Stimulated activated CD4-positive, alpha-beta T cell treated with anti-CD3 and anti-CD28 coated beads, Interleukin-12 subunit alpha, Interleukin-12 subunit beta, amount 100 ng/mL, for 24 hours (primary cell): ENCODE measurements at regions not wholly inside any gene's neighbourhood (a gene's known extent, or its start where the extent isn't known, plus 50 kb on each side); places are given as distances from the start of the nearest gene placed in this dataset.
A peak's percentile ranks its signal among the peaks of the same experiment; 100 is the strongest.

ENCODE experiments used
- DNase-seq, 2 experiments: peaks; one replicate each; pipeline ENCODE4 v3.0.0-alpha.2; 2020; ENCODE audit warnings: low read depth in 2 of 2

DNA sequence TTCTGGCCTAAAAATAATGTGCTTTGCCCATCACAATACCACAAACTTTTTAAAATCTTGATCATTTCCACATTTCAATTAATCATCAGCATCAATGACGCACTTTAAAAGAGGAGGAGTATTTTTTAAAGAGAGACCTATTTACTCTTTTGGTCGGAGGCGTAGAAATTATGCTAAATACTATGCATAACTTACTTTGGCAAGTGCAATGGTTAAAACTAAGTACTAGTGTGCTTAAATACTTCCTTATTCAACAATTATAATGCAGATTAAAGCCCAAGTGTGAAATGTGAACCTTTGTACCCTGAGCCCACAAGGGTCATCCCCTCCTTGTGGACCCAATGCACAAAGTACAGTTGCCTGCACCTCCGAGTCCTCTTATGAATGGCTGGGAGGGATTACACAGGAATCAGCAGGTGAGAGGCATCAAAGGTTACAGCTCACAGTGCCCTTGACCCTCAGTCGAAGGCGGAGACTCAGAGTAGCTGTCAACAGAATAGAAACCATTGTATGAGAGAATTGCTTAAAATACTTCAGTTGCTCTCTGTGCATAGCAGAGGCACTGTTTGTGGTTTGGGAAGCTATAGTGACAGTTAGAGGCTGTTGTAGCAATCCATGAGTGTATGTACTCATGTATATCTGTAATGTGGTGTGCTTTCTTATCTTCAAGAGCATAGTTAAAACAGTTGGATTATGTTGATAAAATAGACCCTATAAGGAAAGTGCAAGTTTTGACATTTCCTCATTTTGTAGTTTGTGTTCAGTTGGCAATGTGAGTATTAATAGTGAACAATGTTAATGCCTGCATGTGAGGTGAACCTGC is 151.7 kb upstream of the ITGA4 start:
- DNase-seq = no peak

DNA sequence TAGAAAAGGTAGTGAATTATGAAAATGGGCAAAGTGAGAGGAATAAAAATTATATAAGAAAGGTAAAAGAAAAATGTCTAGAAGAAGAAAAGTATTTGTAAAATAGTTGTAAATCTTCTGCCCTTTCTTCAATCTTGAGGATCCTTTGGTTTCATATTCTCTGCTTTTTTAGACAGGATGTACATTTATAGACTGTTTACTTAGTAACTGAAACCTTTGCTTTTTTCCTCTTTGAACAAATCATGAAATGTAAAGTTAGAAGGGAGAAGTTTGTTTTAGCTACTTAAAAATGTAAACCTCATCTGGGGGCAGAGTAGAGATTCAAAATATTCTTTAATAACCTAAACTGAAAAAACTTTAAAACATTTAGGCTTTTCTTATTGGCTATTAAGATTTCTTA is 150.4 kb upstream of the ITGA4 start:
- no peak for DNase-seq

DNA sequence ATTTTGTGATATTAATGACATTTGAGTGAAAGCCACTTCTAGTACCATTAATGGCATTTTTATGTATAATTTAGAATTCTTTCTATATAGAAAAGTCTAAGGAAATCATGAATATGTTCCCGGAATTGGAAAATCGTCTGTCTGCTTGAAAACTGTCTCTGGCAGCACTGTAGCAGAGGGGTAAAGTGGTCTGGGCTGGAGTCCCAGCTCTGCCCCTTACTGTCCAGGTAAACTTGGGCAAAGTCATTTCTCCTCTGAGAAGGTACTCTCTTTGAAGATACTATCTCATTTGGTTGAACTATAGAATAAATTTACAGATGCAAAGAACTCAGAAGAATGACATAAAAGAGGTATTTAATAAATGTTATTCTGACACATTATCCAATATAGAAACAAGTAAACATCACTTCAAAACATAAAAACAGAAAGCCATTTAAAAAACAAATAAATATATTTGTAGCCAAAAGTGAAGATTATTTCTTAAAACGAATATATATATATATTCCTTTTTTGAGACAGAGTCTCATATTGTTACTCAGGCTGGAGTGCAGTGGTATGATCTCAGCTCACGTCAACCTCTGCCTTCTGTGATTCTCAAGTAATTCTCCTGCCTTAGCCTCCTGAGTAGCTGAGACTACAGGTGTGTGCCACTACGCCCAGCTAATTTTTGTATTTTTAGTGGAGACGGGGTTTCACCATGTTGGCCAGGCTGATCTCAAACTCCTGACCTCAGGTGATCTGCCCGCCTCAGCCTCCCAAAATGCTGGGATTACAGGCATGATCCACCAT is 149.8 kb upstream of the ITGA4 start:
- no peak for DNase-seq

DNA sequence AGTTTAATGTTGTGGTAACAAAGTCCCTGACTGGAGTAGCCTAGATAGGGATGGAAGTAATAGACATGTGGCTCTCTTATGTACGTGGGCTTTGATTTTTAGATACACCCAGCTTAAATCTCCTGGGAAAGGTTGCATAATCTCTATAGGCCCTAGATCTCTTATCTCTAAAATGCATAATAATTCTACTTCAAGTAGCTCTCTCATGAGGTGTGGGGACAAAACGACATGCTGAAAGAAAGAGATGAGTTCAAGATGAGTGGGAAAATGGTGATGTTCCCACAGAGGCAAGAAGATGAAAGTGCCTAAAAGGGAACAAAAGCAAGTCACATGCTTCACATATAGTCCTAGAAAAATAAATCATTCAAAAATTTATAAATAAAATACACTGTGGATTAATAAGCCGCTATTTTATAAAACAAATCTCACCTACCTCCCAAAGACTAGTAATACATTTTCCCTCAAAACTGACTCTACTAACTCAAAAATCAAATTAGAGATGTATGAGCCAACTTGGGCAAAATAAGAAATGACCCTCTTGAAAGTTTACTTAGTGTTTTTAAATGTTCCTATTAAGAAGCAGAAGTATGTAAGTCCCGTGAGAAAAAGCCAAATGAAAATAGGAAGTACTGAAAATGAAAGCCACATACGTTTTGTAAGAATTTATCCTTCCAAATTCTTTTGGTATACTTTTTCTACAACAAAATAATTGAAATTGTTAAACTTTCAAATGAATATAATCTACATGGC is 148.2 kb upstream of the ITGA4 start:
- no peak for DNase-seq

DNA sequence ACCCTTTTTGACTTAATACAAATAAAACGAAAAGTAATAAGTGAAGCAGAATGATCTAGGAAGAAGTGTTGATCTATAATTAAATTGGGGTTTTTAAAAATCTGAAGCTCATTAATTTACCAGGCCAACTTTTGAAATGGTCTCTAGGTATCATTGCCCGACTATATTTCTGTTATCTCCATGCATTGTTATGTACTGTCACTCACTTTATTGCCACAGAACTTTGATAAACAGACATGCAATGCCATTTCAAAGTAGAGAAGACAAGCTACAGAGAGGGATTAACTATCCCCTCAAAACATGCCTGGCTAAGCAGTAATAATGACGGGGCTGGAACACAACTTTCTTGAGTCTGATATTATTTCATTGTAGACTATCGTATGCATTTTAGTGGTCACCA is 147.6 kb upstream of the ITGA4 start:
- DNase-seq = no peak

DNA sequence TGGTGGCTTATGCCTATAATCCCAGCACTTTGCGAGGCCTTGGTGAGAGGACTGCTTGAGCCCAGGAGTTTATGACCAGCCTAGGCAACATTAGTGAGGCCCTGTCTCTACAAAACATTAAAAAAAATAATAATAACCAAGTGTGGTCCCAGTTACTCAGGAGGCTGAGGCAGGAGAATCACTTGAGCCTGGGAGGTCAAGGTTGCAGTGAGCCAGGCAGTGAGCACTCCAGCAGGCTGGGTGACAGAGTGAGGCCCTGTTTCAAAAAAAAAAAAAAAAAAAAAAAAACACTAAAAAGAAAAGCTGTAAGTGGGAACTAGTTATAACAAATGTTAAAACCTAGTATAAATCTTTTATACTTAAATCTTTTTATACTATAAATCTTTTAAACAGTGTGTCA is 146.2 kb upstream of the ITGA4 start:
- DNase-seq = no peak

DNA sequence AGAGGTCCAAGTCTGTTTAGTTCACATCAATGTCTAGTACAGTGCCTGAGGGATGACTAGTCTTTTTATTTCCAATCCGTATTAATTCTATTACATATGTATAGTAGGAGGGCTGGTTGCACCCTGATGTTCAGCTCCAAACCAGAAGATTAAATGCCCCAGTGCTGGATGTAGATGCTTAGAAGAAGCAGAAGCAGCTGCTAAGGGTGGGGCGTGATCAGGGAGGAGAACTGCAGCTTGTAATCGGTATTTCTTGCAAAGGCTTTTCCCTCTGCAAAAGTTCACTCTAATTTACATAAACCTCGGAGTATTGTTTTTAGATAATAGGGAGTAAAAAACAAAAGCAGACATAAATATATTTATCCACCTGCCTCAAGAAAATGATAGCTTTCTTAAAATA is 145.3 kb upstream of the ITGA4 start:
- DNase-seq = no peak

DNA sequence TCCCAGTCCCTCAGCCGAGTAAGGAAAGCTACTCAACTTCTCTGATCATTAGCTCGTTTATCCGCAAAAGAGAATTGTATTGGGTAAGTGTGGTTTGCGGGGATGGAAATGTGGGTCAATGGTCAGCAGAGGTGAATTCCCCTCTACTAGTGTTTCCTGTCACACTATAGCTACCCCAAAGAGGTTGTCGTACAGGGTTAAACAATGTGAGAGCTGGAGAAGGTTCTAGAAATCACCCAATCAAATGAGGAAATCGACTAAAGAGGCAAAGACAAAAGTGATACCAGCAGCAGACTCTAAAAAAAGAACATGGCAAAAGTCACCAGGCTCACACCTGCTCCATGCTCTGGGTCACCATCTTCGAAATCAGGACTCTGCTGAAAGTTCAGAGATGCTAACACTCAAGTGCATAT is 144.7 kb upstream of the ITGA4 start:
- DNase-seq = peak in 1 of 2 experiments; percentile 17

DNA sequence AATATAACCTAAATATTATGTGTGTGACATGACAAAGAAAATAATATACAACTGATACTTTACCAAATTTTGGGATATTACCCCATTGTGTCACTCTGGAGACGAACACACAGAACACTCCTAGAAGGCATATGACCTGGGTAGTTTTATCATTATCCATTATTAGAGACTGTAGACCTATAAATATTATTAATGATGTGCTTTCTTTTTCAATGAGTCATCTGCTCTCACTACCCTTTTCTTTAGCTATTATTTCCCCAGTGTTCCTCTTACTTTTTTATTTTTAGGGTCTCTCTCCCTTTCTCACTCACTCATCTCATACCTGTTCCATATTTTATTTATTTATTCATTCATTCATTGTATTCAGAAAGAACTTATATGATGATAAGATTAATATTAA is 143.3 kb upstream of the ITGA4 start:
- no peak for DNase-seq

DNA sequence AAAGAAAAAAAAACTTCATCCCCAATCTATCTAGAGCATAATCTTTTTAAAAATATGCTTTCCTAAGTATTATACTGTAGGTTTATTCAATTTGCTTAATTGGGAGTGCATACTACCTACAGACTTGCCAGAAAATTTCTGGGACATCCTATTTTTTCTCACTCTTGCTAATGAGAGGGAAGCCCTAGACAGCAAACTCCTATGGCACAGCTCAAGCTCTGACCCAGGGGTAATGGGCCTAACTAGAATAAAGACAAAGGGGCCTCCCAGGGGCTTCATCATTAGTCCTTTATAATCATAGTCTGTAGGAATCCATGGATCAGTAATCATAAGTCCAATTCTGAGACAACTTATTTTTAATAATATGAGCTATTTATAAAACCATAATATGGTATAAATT is 142.6 kb upstream of the ITGA4 start:
- DNase-seq = no peak

DNA sequence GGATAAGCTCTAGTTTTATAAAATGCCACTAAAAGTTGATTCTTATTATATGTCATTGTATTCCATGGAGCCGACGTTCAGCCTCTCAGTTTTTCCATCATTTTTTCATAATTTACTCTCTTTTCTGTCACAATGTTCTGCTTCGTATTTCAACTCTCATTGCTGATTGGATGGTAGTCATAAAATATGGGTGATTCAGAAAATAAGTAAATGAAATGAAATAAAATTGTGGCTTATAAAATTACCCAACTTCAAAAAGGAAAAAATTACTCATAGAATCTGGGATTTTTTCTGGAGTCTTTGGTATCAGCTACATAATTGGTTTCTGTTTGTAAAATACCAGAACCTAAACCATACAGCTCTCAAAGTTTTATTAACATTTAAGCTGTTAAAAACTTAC is 139.7 kb upstream of the ITGA4 start:
- DNase-seq = no peak

DNA sequence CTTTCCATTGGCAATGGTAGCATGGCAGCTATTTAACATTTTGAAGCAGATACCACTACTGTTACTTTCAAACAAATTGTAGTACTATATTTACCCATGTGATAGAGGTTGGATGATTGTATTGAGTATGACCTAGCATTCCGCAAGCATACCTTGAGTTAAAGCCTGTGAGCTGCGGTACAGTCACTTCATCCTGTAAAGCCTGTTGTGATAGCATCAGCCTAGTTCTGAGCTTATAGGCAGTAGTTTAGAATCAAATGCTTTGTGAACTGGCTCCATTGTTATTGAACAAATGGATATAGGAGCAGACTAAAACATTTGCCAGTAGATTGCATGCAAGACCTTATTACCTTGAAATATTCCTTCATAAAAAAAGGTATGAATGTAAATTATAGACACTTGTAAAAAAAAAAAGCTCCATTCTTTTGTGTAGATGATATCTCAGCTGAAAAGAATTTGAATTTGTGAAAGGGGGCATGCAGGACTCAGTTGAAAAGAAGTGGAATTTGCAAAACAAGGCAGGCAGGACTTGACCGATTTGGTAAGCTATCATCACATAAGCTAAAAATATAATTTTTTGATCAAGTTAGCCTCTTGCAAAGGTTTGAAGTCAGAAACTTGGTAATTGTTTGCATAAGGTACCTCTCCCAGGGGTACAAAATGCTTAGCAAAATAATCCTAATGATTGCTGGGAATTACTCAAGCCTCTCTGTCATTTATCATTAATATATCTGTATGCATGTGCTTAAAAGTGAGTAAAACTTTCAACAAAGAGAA is 138.5 kb upstream of the ITGA4 start:
- DNase-seq = no peak

DNA sequence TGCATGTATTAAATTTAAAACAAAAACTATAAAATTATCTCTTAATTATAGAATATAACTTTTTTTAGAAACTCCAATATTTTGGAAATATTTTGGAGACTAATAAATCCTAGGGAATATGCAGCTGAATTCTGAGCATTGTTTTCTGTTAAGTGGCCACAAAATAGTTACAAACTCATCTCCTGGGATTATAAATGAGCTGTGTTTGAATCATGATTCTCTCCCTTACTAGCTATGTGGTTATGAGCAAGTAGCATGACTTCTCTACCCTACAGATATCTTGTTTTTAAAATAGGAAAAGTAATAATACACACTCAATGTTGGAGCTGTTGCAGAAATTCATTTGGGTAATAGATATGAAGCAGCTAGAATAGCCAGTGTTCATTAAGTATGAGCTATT is 137.9 kb upstream of the ITGA4 start:
- DNase-seq = no peak

DNA sequence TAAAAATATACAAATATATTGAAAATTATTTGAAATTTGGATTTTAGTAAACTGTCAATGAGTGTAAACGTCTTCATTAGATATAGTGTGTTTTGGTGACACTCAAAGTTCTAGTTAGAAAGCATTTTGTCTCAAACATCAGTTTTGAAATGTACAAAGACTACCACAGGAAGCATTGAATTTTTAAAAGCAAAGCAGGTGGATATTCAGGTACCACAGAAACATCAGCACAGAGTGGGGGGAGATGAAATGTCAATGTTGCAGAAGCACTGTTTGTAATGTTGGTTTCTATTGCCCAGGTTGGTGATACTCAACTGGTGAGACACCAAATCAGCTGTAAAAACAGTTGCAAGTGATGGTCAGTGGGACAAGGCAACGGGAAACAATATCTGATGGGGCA is 136.5 kb upstream of the ITGA4 start:
- no peak for DNase-seq

DNA sequence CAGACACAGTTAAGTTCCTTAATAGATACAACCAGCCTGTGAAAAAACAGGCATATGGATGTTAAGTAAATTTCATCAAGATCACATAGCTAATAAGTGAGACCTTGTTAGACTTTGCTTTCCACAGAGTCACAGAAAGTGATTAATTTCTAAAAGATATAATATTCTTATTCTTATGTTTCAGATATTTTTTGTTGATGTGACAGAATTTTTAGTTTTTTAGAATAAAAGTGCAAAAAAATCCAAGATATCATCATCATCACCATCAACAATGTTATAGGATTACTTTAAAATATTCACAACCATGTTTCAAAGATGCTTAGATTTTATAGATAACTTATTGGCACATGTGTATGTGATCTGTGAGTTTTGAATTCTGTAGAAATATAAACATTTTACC is 132.3 kb upstream of the ITGA4 start:
- no peak for DNase-seq

DNA sequence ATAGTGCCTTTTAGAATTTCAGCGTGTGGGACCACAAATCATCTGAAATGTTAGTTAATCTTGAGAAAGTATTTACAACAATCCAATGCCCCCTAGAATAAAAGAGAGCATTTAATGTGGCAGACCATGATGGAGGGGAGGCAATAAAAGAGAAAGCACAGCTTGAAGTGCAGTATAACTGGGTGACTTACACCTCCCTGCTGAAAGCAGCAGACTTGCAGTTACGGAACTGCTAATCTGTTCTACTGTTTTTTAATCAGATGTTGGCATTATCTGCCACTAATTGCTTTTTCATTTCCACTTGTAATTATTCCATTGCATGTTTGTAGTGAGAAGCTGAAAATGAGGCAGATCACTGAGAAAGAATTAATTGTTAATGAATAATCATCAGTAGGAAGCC is 130.5 kb upstream of the ITGA4 start:
- DNase-seq = no peak

DNA sequence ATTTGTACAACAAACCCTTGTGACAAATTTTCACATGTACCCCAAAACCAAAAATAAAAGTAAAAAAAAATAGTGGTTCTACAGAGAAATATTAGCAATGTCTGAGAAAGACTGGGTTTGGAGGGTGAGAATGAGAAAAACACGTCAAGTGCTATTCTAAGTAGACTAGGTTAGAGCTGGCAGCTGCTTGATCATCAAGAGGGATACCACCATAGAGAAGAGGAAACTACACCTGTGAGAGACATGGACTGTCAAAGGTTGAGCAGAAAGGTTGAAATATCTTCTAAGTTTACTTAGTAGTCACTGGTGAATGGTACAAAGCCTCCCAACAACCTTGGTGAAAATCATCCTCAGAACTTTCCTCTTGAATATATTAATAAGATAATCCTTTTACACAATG is 126.9 kb upstream of the ITGA4 start:
- no peak for DNase-seq

DNA sequence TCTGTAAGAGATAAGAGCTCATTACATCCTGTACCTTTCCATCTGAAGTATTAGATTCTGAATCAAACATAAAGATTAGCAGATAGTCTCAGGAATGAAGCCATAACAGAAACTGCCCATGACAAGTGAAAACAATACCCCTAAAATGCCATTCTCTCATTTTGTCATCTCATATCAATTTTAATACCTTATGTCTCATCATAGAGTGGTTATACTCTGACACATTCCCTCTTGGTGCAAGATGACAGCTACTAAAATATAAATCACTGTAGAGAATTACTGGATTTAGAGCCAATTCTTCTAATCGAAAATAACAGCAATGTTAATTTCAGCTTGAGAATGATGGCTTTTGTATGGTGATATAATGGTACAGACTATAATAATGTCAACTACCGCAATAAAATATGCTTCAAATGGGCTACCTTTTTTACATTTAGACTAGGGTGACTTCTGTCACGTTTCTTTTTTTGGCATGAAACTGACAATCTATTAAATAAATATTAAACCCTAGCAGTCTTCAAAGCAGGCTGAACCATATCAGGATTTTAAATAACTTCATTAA is 125.1 kb upstream of the ITGA4 start:
- no peak for DNase-seq

DNA sequence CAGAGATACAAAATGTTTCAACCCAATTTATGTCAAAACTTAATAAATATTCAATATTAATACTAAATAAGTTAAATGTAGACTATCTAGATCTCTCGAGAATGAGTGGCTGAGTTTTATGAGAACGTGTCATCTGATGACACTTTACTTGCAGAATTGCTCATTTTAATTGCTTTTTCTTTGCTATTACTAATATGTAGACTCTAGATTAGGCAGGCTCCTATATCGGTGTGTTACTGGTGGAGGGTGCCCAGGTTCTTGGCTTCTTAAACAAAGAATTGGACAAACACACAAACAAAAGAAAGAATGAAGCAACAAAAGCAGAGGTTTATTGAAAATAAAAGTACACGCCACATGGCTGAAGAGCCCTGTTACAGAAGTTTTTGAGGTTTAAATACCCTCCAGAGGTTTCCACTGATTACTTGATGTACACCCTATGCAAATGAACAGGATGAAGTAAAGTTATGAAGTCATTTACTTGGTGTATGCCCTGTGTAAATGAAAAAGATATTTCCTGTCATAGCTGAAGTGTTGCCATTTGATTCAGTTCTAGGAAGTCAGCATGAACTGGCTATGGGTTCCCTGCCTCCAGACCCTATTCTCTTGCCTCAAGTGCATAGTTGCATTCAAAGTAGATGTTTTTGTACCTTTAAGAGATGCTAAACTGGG is 122.9 kb upstream of the ITGA4 start:
- DNase-seq = no peak

DNA sequence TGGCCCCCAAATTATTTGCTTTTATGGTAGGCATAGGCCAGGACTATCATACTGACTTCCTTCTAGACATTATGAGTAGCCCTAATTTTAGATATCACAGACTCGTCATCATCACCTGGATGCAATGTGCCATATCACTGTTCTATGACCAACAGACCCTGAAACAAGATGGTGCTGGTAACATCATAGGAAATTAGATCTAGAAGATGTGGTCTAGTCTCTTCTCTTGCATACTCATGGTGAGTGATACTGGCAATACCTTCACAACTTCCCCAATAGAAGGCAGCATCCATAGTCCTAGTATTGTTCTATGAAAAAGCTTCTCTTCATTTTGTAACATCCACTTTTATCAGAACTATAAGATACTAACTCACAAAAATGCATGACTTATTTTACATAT is 116.3 kb upstream of the ITGA4 start:
- DNase-seq = no peak
